ENCODE measurements at regions not wholly inside any gene's neighbourhood (a gene's known extent, or its start where the extent isn't known, plus 50 kb on each side); places are given as distances from the start of the nearest gene placed in this dataset.

DNA sequence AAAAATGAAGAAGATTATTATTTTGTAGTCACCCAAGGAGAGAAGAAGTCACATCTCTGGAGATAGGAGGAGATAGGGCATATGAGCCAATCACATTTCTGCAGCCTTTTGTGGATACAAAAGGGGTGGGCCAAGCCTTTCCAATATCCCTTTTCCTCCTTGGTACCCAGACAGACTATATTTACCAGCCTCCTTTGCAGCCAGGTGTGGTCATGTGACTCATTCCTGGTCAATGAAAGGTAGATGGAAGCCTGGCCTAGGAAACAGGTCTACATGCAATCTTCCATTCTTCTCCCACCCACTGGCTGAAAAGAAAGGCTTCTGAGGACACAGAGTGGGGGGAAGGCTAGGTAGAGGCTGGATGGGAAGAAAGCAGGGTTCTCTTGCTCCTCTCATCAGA, 58.1 kb upstream of the ERG start:
- no peak for DNase-seq

- no peak for DNase-seq
Measured at GRCh38 chr21:38561205-38561604, 62.9 kb upstream of the ERG start.

DNA sequence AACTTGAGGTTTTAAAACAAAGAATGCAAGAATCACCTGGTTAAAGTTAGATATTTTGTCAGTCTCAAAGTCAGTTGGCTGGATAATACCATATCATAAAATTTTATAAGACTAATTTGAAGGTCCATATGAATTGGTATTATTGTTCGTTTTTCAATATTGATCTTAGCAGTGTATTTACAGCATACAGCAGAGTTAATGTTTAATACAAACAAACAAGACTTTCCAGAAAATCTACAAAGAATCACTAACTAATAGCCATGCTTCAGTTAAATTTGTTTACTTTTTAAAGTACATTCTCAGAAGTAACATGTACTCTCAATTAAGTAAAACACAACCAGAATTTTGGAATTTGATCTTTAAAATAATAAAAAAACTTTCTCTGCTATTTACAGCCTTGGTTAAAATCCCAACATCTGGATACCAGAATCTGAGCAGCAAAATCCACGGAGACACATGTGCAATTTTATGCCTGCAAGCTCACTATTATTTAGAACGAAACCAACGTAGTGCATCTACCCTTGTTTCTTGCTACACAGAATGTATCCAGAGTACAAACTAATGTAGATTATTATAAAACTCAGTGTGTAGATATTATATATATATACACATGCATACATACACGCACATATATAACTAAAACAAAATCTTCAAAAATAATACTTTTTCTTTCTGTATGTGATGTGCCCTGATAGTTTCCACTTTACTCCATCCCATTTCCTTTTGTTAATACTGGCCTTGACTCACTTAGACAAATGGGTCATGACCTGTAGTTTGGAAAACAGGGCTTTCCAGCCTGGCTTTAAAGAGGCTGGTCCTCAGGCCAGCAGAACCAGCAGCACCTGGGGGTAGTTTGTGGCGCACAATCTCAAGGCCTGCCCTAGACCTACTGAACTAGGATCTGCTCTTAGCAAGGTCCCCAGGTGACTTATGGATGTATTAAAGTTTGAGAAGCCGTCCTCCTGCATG, 63.6 kb upstream of the ERG start:
- DNase-seq: no peak

- no peak for DNase-seq
Measured at GRCh38 chr21:38567335-38567969, 69.2 kb upstream of the ERG start.

GRCh38 chr21:38567970-38568360, 69.7 kb upstream of the ERG start:
- DNase-seq: no peak

DNA sequence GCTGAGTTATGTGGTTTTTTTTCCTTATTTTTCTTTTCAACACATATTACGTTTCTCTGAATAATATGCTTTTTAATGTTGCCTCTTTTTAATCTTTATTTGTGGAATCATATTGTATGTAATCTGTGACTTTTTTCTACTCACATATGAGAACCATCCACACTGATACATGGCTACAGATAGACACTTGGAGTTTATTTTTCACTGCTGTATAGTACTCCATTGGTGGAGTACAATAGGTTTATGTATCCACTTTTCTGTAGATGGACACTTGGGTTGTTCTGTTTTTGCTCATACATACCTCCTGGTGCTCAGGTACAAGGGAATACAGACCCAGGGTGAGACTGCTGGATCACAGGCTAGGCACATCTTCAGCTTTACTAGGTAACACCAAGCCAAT, 71.5 kb upstream of the ERG start:
- DNase-seq: no peak

DNA sequence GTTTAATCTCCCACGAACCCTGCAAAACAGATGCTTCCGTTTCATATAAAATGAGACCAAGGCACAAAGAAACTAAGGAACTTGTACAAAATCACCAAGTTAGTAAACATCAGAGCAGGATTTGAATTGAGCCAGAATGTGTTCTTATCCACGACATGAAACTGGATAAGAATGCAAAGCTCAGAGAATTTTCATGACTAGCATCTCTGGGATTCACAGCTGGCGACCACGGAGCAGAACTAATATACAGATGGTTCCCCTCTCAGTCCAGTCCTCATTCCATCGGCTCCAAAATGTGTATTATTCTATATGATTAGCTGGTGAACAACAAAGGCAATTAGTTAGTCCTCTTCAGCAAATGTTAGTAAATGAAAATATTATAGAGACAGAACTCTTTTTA, 72.3 kb upstream of the ERG start:
- no peak for DNase-seq

GRCh38 chr21:38574895-38575575, 76.8 kb upstream of the ERG start:
- DNase-seq: no peak

DNA sequence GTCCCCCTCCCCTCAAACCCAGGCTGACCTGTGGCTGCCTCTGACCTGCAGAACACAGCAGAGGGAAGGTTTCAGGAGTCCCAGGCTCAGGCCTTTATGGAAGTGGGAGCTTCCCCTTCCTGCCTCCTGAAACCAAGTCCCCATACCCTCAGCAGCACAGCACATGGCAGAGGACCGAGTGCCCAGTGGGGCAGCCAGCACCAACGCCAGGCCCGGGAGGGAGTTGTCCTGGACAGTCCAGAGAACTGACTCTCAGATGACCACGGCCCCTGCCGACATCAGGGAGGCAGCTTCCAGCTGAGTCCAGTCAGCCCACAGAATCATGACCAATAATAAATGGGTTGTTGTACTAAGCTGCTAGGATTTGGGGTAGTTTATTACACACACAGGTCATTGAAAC, 79.6 kb upstream of the ERG start:
- DNase-seq: no peak

- no peak for DNase-seq
Measured at GRCh38 chr21:38590449-38591217, 92.4 kb upstream of the ERG start.

GRCh38 chr21:38591218-38591537, 92.9 kb upstream of the ERG start:
- no peak for DNase-seq

- no peak for DNase-seq
Measured at GRCh38 chr21:38596264-38597042, 98.2 kb upstream of the ERG start.

DNA sequence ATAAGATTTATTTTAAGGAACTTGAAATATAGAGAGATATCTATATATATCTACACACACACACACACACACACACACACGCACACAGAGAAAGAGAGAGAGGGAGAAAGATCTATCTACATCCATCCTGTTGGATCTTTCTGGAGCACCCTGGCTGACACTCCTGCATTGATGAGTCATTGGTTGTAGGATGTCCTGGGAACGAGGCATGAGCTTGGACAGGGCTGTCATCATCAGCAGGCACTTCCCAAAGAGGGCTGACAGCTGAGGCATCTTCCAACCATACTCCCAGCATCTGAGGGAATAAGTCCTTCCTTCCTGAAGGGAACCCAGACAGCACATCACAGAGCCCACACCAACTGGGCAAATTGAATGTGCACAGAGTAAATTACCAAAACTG, 99.1 kb upstream of the ERG start:
- no peak for DNase-seq

- no peak for DNase-seq
Measured at GRCh38 chr21:38598413-38598812, 100.1 kb upstream of the ERG start.

DNA sequence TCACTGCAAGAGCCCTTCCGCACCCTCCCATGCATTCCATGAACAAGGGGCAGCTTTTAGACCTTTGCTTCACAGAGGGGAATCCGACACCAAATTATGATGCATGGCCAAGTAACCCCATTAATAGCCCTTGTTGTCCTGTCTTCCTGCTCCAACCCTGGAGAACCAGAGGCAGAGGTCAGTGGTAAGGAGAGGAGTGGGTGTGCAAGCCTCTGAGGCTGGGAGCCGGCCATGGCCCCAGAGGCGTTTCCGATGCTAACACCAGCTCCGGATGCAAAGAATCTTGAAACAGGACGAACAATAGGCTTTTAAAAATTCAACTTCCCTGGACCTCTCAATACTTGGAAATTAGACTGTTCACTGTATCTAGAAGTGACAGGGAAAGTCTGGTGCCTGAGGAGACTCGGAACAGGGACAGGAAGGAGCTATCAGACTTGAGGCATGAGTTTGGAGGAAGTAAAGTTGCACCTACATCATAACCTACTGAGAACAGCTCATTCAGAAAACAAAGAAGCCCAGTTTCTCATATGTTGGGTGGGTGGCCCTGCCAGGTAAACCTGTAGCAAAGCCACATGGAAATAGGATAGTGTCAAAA, 101.2 kb upstream of the ERG start:
- no peak for DNase-seq

- DNase-seq: no peak
Measured at GRCh38 chr21:38600106-38600505, 101.8 kb upstream of the ERG start.

DNA sequence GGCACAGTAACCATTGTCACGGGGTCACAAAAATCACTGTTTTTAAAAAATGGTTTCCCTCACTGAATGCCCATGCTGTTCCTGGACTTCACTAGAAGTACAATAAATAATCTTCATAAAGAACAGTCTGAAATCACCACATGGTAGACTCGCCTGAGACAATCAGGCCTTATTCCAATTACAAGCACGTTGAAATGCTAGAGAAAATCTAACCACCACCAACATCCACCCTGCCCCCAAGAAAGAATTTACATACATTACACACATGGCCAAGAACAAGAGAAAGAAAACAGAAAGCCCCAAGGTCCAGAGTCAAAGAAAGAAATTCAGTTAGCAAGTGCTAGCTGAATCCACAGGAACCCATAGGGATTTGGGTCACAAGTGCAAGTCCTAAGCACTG, 107.0 kb upstream of the ERG start:
- DNase-seq: no peak

DNA sequence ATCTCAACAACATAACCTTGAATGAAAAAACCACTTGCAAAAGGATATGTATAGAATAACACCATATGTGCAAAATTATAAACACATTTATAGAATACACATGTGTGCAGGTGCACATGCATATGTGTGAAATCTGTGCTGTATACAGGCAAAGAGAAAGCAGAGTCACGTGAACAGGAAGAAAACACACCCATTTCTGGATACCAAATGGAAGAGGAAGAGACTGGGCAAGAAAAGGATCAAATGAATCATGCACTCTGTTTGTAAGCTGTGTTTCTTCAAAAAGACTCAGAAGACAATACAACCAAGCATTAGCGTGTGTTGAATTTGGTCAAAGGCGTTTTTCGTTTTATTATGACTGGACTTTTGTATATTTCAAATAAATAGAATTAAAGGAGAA, 111.3 kb upstream of the ERG start:
- DNase-seq: no peak

DNA sequence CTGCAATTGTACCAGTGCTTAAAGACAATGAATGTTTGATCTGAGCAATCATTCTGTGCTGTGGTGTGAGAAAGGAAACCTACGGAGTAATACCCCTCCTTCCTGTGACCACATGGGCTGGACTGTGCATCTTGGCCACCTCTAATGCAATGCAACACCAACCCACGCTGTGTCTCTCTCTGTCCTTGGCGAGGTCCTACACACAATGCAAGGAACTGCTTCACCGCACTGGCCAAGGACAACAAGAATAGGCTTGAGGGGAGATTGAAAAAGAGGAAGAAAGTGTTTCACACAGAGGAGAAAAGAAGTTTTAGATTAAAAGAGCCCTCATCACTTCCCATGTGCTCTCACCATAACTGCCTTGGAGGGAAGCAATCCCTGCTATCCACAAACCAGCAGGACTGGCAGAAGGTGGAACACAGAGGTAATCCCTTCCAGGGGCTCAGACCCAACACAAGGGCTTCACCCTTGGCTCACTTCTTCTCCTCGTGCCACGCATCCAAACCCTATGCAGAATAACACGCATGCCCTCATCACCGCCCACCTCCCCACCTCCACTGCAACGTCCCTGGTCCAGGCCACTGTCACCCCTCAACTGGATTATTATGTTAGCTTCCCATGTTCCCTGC, 112.5 kb upstream of the ERG start:
- no peak for DNase-seq

DNA sequence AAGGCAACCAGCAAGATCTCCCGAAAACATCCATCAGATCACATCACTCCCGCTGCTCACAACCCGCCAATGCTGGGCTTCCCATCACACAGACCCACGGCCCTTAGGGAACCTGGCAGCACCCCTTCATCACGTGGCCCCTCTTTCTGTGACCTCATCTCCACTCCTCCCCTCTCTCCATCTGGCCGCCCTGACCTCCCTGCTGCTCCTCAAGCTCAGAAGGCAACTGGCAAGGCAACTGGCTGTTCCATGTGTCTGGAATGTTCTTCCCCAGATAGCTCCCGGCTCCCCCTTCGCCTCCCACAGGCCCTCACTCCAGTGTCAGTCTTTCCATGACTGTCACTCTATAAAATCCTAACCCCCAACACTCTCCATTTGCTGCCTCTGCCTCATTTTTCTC, 113.0 kb upstream of the ERG start:
- DNase-seq: no peak

DNA sequence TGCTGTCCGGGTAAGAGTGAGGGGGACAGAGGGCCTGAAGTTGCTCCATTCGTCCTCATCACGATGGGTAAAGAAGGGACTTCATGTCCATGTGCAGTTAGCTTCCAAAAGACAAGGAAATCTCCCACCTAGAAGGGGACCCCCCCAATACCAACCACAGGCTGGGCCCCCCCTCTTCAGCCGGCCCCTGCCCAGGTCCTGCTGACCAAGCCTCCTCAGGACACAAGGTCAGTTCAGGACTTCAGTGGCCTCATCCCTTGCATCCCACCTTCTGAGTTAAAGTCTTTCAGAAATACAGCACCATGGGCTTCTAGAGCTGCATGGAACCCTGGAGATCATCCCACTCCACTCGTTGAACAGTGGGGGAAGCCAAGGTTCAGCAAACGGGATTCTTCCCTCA, 115.4 kb upstream of the ERG start:
- DNase-seq: no peak

DNA sequence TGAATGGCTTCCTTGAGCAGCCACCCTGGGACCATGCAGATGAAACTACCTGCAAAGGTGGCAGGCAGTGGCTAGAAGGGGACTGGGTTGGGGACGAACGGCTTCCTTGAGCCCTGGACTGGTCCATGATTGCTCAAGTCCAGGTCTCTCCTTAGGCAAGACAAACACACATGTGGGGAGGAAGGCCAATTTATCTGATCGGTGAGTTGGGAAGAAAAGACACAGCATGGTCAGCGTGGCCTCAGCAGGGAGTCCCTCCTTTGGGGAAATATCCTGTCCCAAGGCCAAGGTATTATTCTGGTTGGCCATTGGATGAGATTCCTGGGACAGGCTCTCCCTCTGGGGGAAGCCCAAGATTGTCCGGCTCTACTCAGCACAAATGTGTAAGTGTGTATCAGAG, 116.3 kb upstream of the ERG start:
- no peak for DNase-seq

All from activated T-cell treated with anti-CD3 and anti-CD28 coated beads for 4 hours (primary cell).